ENCODE measurements at regions not wholly inside any gene's neighbourhood (a gene's known extent, or its start where the extent isn't known, plus 50 kb on each side); places are given as distances from the start of the nearest gene placed in this dataset.

- FAIRE-seq (no peak), DNase-seq (ENCODE audit: low read depth in 1 of 2, low spot score in 2 of 2) (no peak)
- 82% methylated on average over 16 of the region's 16 CpGs; no CpG with 5 or more reads in 1 of the 2 experiments for WGBS, 2 experiments (ENCODE audit: extremely low coverage in 1 of 2, insufficient coverage in 1 of 2, insufficient read length in 1 of 2, insufficient replicate concordance in 2 of 2, low coverage in 1 of 2, low lambda C conversion rate in 2 of 2, missing lambda C conversion rate in 1 of 2)
- H2BK15ac ChIP-seq (ENCODE audit: low read length): no peak overlapping the region
- no peak overlapping the region for H3K14ac ChIP-seq (ENCODE audit: insufficient read length)
- no peaks in the 10 kb centered on the region for H3K36me3 ChIP-seq (ENCODE audit: control insufficient read depth in 2 of 4, insufficient read depth in 4 of 4, low read length in 3 of 4)
- H3K27me3 ChIP-seq (replicated peaks in 1 of 4; ENCODE audit: control insufficient read depth in 3 of 4, extremely low read depth in 1 of 4, insufficient read depth in 3 of 4, low read length in 3 of 4): no peaks in the 10 kb centered on the region
- no peaks in the 10 kb centered on the region for H3K9me3 ChIP-seq (ENCODE audit: insufficient read depth in 2 of 2, low read depth in 1 of 2, low read length in 1 of 2)
- no peak overlapping the region for H3K56ac ChIP-seq (replicated peaks; ENCODE audit: insufficient read length, low read depth, low read length)
- no peaks in the 10 kb centered on the region for H3K79me1 ChIP-seq (ENCODE audit: low read depth, low read length)
- H4K8ac ChIP-seq (ENCODE audit: extremely low read depth, insufficient read depth, low read length): no peak overlapping the region
- no peak overlapping the region for H2AK5ac ChIP-seq (ENCODE audit: low read depth, low read length)
- CTCF ChIA-PET (ENCODE audit: partially characterized antibody): interaction anchor here (0.6 to 1.6 kb wide), 4 partner anchors 12 to 507 kb away, joined by 3 to 4 read pairs (median 3); no protein-coding TSS in a partner anchor
- H3K4me2 ChIP-seq (ENCODE audit: insufficient read depth in 1 of 2, low read depth in 2 of 2, low read length in 2 of 2): no peak overlapping the region
- H3K18ac ChIP-seq (ENCODE audit: extremely low read depth, low read length): no peak overlapping the region
- no peak overlapping the region for H4K5ac ChIP-seq (ENCODE audit: insufficient read length, low read depth, low read length)
- no peaks in the 10 kb centered on the region for H4K20me1 ChIP-seq (replicated peaks in 1 of 2; ENCODE audit: control insufficient read depth in 1 of 2, insufficient read depth in 2 of 2, low read length in 2 of 2)
- H3K4ac ChIP-seq (replicated peaks; ENCODE audit: insufficient read length, low read depth, low read length): no peak overlapping the region
- no peak overlapping the region for H4K91ac ChIP-seq (replicated peaks; ENCODE audit: insufficient read length, low read length)
- H3K23me2 ChIP-seq (ENCODE audit: low read depth, low read length): no peaks in the 10 kb centered on the region
- peaks cover 0 to 2% (median 0%) of the 10 kb centered on the region in 4 experiments; a peak in 1 of 7 replicates for H3K4me1 ChIP-seq (replicated peaks in 1 of 4; ENCODE audit: control insufficient read depth in 3 of 4, insufficient read depth in 4 of 4, low read length in 3 of 4)
- no peak overlapping the region for H3K23ac ChIP-seq (ENCODE audit: insufficient read length)
- no peak overlapping the region for H2BK12ac ChIP-seq (ENCODE audit: low read depth, low read length)
- no peak overlapping the region for H2BK20ac ChIP-seq (ENCODE audit: low read length)
- H2BK5ac ChIP-seq (ENCODE audit: low read depth, low read length): no peak overlapping the region
- H3K9ac ChIP-seq (replicated peaks in 1 of 4; ENCODE audit: extremely low read depth in 1 of 4, low read depth in 3 of 4, low read length in 3 of 4): no peak overlapping the region
- no peak overlapping the region for H3K4me3 ChIP-seq (ENCODE audit: extremely low read depth in 1 of 4, insufficient read depth in 2 of 4, low read depth in 3 of 4, low read length in 4 of 4)
- H2AFZ ChIP-seq (ENCODE audit: low read length): no peak overlapping the region
- no peak overlapping the region for H2BK120ac ChIP-seq (replicated peaks; ENCODE audit: low read depth, low read length)
- no peaks in the 10 kb centered on the region for H3K79me2 ChIP-seq (ENCODE audit: control insufficient read depth in 1 of 2, insufficient read depth in 2 of 2, low read length in 2 of 2)
- H3K27ac ChIP-seq (ENCODE audit: low read depth, low read length): no peak overlapping the region
- POLR2A ChIA-PET (ENCODE audit: partially characterized antibody): no interaction called here
- TF ChIP-seq BCL11A (IDR thresholded peaks at IDR 0.05; ENCODE audit: low read depth in 2 of 2, low read length in 2 of 2) (no peak), FOSL1 (IDR thresholded peaks at IDR 0.05; ENCODE audit: insufficient read depth, low read depth, low read length) (no peak), TEAD4 (IDR thresholded peaks at IDR 0.05; ENCODE audit: low read depth, low read length) (no peak), CBX8 (IDR thresholded peaks at IDR 0.05; ENCODE audit: borderline replicate concordance, low read depth, low read length) (no peak), SUZ12 (IDR thresholded peaks at IDR 0.05; ENCODE audit: low read length) (no peak), KDM1A (IDR thresholded peaks at IDR 0.05; ENCODE audit: borderline replicate concordance, low read length) (no peak), EZH2 (IDR thresholded peaks at IDR 0.05; ENCODE audit: low read depth, low read length, severe bottlenecking) (no peak), SAP30 (IDR thresholded peaks at IDR 0.05; ENCODE audit: insufficient read depth, insufficient replicate concordance, low read length) (no peak), CEBPB (IDR thresholded peaks at IDR 0.05; ENCODE audit: low read depth, low read length) (no peak), YY1 (IDR thresholded peaks at IDR 0.05; ENCODE audit: low read depth, low read length) (no peak), KDM5A (IDR thresholded peaks at IDR 0.05; ENCODE audit: low read length) (no peak), BRCA1 (IDR thresholded peaks at IDR 0.05; ENCODE audit: low read depth, low read length) (no peak)
These were observed 124.8 kb downstream of the RIPK4 start for GRCh38 chr21:41641821-41642701.

Data from H1 (cell line).